GM12878 (cell line): ENCODE measurements at regions not wholly inside any gene's neighbourhood (a gene's known extent, or its start where the extent isn't known, plus 50 kb on each side); places are given as distances from the start of the nearest gene placed in this dataset.

Experiments
- CBX3 ChIP-seq: fragments of 200-600 bp; sonication (generic); IDR thresholded peaks from 2 replicates; pipeline ENCODE4 v1.6.1; 2016; ENCODE audit warnings: low read depth, borderline replicate concordance
- NFYB ChIP-seq: IDR thresholded peaks from 2 replicates; pipeline ENCODE4 v1.6.1; 2011; ENCODE audit warnings: low read depth, mild to moderate bottlenecking, low read length, improper control_type of control experiment, moderate library complexity; ENCODE audit not compliant: insufficient read depth
- TF ChIP-seq, protein P1 (sequence below), 3 experiments: IDR thresholded peaks in 2 of 3; conservative IDR thresholded peaks in 1 of 3; 2 replicates each; pipeline ENCODE4 v1.5.1; 2011; ENCODE audit warnings: low read depth in 3 of 3, low read length in 3 of 3, mild to moderate bottlenecking in 3 of 3, control low read depth in 2 of 3, moderate library complexity in 2 of 3, inconsistent platforms in 1 of 3, mixed read lengths in 1 of 3; ENCODE audit not compliant: control insufficient read depth in 2 of 3, insufficient read depth in 1 of 3; ENCODE audit errors: extremely low read depth in 1 of 3

DNA sequence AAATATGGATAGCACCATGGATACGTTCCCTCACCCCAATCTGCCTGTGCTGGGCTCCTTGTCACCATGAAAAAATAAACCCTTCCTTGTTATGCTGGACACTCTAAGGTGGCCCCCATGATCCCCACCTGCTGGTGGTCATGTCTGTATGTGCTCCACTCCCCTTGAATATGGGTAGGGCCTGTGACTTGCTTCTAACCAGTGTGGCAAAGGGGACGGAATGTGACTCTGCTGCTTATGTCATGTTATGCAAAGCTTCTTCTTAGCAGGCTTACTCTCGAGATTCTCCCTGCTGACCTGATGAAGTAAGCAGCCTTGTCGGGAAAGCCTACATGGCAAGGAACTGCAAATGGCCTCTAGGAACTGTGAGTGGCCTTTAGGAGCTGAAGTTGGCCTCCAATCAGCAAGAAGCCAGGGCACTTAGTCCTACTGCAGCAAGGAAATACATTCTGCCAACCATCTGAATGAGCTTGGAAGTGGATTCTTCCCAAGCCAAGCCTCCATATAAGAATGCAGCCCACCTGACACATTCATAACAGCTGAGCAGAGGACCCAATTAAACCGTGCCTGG lies 159.9 kb downstream of the CCDC34 start:
- TF ChIP-seq NFYB: no peak
- TF ChIP-seq CBX3: no peak
- TF ChIP-seq, protein P1, sequence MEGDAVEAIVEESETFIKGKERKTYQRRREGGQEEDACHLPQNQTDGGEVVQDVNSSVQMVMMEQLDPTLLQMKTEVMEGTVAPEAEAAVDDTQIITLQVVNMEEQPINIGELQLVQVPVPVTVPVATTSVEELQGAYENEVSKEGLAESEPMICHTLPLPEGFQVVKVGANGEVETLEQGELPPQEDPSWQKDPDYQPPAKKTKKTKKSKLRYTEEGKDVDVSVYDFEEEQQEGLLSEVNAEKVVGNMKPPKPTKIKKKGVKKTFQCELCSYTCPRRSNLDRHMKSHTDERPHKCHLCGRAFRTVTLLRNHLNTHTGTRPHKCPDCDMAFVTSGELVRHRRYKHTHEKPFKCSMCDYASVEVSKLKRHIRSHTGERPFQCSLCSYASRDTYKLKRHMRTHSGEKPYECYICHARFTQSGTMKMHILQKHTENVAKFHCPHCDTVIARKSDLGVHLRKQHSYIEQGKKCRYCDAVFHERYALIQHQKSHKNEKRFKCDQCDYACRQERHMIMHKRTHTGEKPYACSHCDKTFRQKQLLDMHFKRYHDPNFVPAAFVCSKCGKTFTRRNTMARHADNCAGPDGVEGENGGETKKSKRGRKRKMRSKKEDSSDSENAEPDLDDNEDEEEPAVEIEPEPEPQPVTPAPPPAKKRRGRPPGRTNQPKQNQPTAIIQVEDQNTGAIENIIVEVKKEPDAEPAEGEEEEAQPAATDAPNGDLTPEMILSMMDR (IDR thresholded peaks at IDR 0.05 in 2 of 3, conservative IDR thresholded peaks at IDR 0.05 in 1 of 3; ENCODE audit: control insufficient read depth in 2 of 3, extremely low read depth in 1 of 3, insufficient read depth in 1 of 3, low read depth in 3 of 3, low read length in 3 of 3): no peak
